Neural progenitor cell (in vitro differentiated cells): ENCODE measurements at regions not wholly inside any gene's neighbourhood (a gene's known extent, or its start where the extent isn't known, plus 50 kb on each side); places are given as distances from the start of the nearest gene placed in this dataset.

Experiments
- DNase-seq: peaks from one replicate; pipeline ENCODE4 v3.0.0-alpha.2; 2016; ENCODE audit warnings: low spot score
- H2AFZ ChIP-seq: fragments of 200-600 bp; sonication (generic); replicated peaks from 2 replicates; pipeline ENCODE4 v1.6.1; 2016; ENCODE audit warnings: antibody characterized with exemption
- H3F3A ChIP-seq: fragments of 200-600 bp; sonication (generic); 2 replicates; pipeline ENCODE4 v1.6.1; 2016; ENCODE audit warnings: antibody characterized with exemption, low read depth
- H3K27ac ChIP-seq: fragments of 200-600 bp; sonication (generic); 2 replicates; pipeline ENCODE4 v1.5.1; 2016; ENCODE audit warnings: mild to moderate bottlenecking
- H3K27me3 ChIP-seq: fragments of 200-600 bp; sonication (generic); 2 replicates; pipeline ENCODE4 v1.6.1; 2016; ENCODE audit warnings: mild to moderate bottlenecking, moderate library complexity
- H3K36me3 ChIP-seq: fragments of 200-600 bp; sonication (generic); 2 replicates; pipeline ENCODE4 v1.5.1; 2016
- H3K4me1 ChIP-seq: fragments of 200-600 bp; sonication (generic); 2 replicates; pipeline ENCODE4 v1.6.1; 2016; ENCODE audit warnings: mixed run types
- H3K4me2 ChIP-seq: fragments of 200-600 bp; sonication (generic); 2 replicates; pipeline ENCODE4 v1.6.1; 2016
- H3K4me3 ChIP-seq: fragments of 200-600 bp; sonication (generic); 2 replicates; pipeline ENCODE4 v1.5.1; 2016
- H3K79me2 ChIP-seq: fragments of 200-600 bp; sonication (generic); 2 replicates; pipeline ENCODE4 v1.6.1; 2016; ENCODE audit warnings: low read depth
- H3K9ac ChIP-seq: fragments of 200-600 bp; sonication (generic); 2 replicates; pipeline ENCODE4 v1.6.1; 2016
- H3K9me3 ChIP-seq: fragments of 200-600 bp; sonication (generic); 2 replicates; pipeline ENCODE4 v1.5.1; 2016; ENCODE audit warnings: low read depth
- H4K20me1 ChIP-seq: fragments of 200-600 bp; sonication (generic); 2 replicates; pipeline ENCODE4 v1.6.1; 2016; ENCODE audit warnings: low read depth
- H3K27ac Mint-ChIP-seq: 3 replicates; pipeline ENCODE4 v1.8.0; 2021; ENCODE audit warnings: mixed read lengths
- H3K27me3 Mint-ChIP-seq: 2 replicates; pipeline ENCODE4 v1.8.0; 2022; ENCODE audit warnings: low read depth, mild to moderate bottlenecking, inconsistent platforms, moderate library complexity, mixed read lengths; ENCODE audit not compliant: insufficient read depth
- H3K36me3 Mint-ChIP-seq: 3 replicates; pipeline ENCODE4 v1.8.0; 2021; ENCODE audit warnings: mixed read lengths
- H3K4me1 Mint-ChIP-seq: 3 replicates; pipeline ENCODE4 v1.8.0; 2021; ENCODE audit warnings: mixed read lengths
- H3K4me3 Mint-ChIP-seq: 3 replicates; pipeline ENCODE4 v1.8.0; 2021; ENCODE audit warnings: mild to moderate bottlenecking, moderate library complexity, mixed read lengths
- H3K9me3 Mint-ChIP-seq: 3 replicates; pipeline ENCODE4 v1.8.0; 2020; ENCODE audit warnings: mixed read lengths
- EZH2 ChIP-seq: fragments of 200-600 bp; sonication (generic); IDR thresholded peaks from 2 replicates; pipeline ENCODE4 v1.6.1; 2017; ENCODE audit warnings: antibody characterized with exemption, mild to moderate bottlenecking, moderate library complexity
- EZH2phosphoT487 ChIP-seq: fragments of 200-600 bp; sonication (generic); IDR thresholded peaks from 2 replicates; pipeline ENCODE4 v1.6.1; 2017; ENCODE audit warnings: antibody characterized with exemption
- TF ChIP-seq, protein P1 (sequence below): fragments of 200-600 bp; sonication (generic); IDR thresholded peaks from 2 replicates; pipeline ENCODE4 v1.5.1; 2017; ENCODE audit warnings: antibody characterized with exemption, mild to moderate bottlenecking

DNA sequence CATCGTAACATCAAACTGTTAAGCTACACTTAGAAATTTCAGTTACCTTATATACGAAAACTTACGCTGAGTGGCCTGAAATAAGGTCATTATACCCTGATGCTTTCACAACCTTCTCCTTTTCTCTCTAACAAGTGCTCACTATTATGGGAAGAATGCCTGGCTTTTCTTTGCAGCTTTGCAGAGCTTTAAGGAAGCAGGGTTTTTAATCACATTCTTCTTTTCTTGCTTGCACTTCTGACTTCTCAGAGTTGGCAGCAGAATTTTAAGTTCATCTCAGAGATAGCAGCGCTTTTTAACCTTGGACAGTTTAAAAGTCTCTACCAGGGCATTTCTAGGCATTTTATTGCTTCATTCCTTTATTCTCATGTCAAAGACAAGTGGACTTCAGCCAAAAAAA is 285.1 kb downstream of the SPRY2 start:
- Histone ChIP-seq H3K4me3 (no peak overlapping the region), H3K79me2 (no peaks in the 10 kb centered on the region), H3K9me3 (no peaks in the 10 kb centered on the region), H3K4me2 (peak overlapping the region; percentile 71), H3F3A (peaks cover 8% of the 10 kb centered on the region), H2AFZ (no peak overlapping the region), H3K27me3 (no peaks in the 10 kb centered on the region), H4K20me1 (no peaks in the 10 kb centered on the region), H3K27ac (peak overlapping the region; percentile 42), H3K36me3 (no peaks in the 10 kb centered on the region), H3K9ac (no peak overlapping the region), H3K4me1 (peaks cover 18% of the 10 kb centered on the region)
- H3K4me1 Mint-ChIP-seq, result peaks cover 27% of the 10 kb centered on the region
- H3K9me3 Mint-ChIP-seq, result peaks cover 40% of the 10 kb centered on the region
- peaks cover 4% of the 10 kb centered on the region for H3K27me3 Mint-ChIP-seq
- peaks cover 8% of the 10 kb centered on the region for H3K36me3 Mint-ChIP-seq
- TF ChIP-seq EZH2 (no peak), EZH2phosphoT487 (no peak)
- TF ChIP-seq, protein P1, sequence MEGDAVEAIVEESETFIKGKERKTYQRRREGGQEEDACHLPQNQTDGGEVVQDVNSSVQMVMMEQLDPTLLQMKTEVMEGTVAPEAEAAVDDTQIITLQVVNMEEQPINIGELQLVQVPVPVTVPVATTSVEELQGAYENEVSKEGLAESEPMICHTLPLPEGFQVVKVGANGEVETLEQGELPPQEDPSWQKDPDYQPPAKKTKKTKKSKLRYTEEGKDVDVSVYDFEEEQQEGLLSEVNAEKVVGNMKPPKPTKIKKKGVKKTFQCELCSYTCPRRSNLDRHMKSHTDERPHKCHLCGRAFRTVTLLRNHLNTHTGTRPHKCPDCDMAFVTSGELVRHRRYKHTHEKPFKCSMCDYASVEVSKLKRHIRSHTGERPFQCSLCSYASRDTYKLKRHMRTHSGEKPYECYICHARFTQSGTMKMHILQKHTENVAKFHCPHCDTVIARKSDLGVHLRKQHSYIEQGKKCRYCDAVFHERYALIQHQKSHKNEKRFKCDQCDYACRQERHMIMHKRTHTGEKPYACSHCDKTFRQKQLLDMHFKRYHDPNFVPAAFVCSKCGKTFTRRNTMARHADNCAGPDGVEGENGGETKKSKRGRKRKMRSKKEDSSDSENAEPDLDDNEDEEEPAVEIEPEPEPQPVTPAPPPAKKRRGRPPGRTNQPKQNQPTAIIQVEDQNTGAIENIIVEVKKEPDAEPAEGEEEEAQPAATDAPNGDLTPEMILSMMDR, result no peak
- peak overlapping the region; percentile 77 for H3K27ac Mint-ChIP-seq
- DNase-seq, result peak; percentile 62
- H3K4me3 Mint-ChIP-seq, result no peak overlapping the region

DNA sequence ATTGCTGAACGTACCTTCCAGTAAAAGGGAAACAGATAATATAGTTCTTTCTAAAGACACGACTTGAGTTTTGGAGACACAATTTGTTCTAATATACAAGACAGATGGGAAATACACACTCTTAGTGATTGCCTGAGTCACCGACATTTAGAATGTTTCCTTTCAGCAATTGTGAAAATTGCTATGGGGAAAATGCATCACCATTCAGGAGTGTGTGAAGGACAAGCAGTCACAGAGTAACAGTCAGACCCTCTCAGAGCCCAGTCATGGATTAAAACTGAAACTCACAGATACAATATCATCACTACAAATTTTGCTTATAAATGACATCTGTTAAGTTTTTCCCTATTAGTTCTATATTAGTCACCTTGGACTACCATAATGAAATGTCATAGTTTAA is 286.1 kb downstream of the SPRY2 start:
- Histone ChIP-seq H3K4me2 (no peak overlapping the region), H4K20me1 (no peaks in the 10 kb centered on the region), H3K9me3 (no peaks in the 10 kb centered on the region), H3F3A (peaks cover 8% of the 10 kb centered on the region), H3K27ac (no peak overlapping the region), H3K27me3 (no peaks in the 10 kb centered on the region), H3K4me3 (no peak overlapping the region), H3K79me2 (no peaks in the 10 kb centered on the region), H3K4me1 (peaks cover 18% of the 10 kb centered on the region), H3K9ac (no peak overlapping the region), H3K36me3 (no peaks in the 10 kb centered on the region), H2AFZ (no peak overlapping the region)
- Mint-ChIP-seq H3K36me3 (peaks cover 5% of the 10 kb centered on the region), H3K9me3 (peaks cover 33% of the 10 kb centered on the region), H3K27ac (peak overlapping the region; percentile 6), H3K4me1 (peaks cover 34% of the 10 kb centered on the region), H3K4me3 (no peak overlapping the region), H3K27me3 (peaks cover 2% of the 10 kb centered on the region)
- no peak for DNase-seq
- TF ChIP-seq, protein P1, result no peak
- TF ChIP-seq EZH2phosphoT487 (no peak), EZH2 (no peak)

DNA sequence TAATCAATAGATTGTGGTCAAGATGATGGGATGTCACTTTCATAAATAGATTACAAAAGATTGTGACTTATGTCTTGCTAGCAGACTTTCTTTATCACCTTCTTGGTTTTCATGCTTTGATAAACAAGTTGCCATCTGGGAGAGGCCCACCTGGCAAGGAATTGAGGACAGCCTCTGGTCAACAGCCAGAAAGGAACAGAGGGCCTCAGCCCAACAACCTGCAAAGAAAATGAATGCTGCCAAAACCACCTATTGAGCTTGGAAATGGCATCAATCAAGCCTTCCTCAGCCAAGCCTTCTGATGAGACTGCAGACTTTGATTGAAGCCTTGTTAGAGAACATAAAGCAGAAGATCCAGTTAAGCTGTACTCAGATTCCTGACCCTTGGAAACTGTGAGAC is 288.6 kb downstream of the SPRY2 start:
- Mint-ChIP-seq H3K27me3 (peaks cover 2% of the 10 kb centered on the region), H3K4me3 (no peak overlapping the region), H3K27ac (no peak overlapping the region), H3K9me3 (peaks cover 17% of the 10 kb centered on the region), H3K4me1 (peaks cover 55% of the 10 kb centered on the region), H3K36me3 (no peaks in the 10 kb centered on the region)
- no peaks in the 10 kb centered on the region for H3K36me3 ChIP-seq
- no peaks in the 10 kb centered on the region for H3K27me3 ChIP-seq
- no peak overlapping the region for H3K4me2 ChIP-seq
- H4K20me1 ChIP-seq, result no peaks in the 10 kb centered on the region
- peaks cover 8% of the 10 kb centered on the region for H3F3A ChIP-seq
- no peak overlapping the region for H3K4me3 ChIP-seq
- H3K27ac ChIP-seq, result no peak overlapping the region
- DNase-seq, result no peak
- no peaks in the 10 kb centered on the region for H3K9me3 ChIP-seq
- peaks cover 22% of the 10 kb centered on the region for H3K4me1 ChIP-seq
- no peaks in the 10 kb centered on the region for H3K79me2 ChIP-seq
- H2AFZ ChIP-seq, result no peak overlapping the region
- no peak overlapping the region for H3K9ac ChIP-seq
- TF ChIP-seq EZH2phosphoT487, result no peak
- no peak for TF ChIP-seq EZH2
- TF ChIP-seq, protein P1, result no peak
